Heart right ventricle (tissue), 16 donors: ENCODE measurements at regions not wholly inside any gene's neighbourhood (a gene's known extent, or its start where the extent isn't known, plus 50 kb on each side); places are given as distances from the start of the nearest gene placed in this dataset.

Experiments used
- ATAC-seq, 8 donors: fragments of 200-7000 bp; cut with Tn5 transposase; one replicate each; pipeline ENCODE4 v1.9.1; 2020; ENCODE audit warnings: mild to moderate bottlenecking in 8 of 8, moderate library complexity in 8 of 8, moderate number of reproducible peaks in 1 of 8
- DNase-seq, 2 donors: peaks; one replicate each; pipeline ENCODE4 v3.0.0-alpha.2; 2020
- H3K27ac ChIP-seq, 10 donors: fragments of 200-600 bp; sonication (generic) in 2 of 10; one replicate each; pipeline versions ENCODE4 v1.5.0 to v1.8.0; 2020 to 2022; ENCODE audit warnings: mild to moderate bottlenecking in 3 of 10
- H3K27me3 ChIP-seq, 7 donors: fragments of 200-600 bp; one replicate each; pipeline ENCODE4 v1.8.0; 2021 to 2022; ENCODE audit warnings: mild to moderate bottlenecking in 2 of 7
- H3K36me3 ChIP-seq, 9 donors: fragments of 200-600 bp; sonication (generic) in 1 of 9; one replicate each; pipeline versions ENCODE4 v1.5.0 to v1.8.0; 2020 to 2022; ENCODE audit warnings: mild to moderate bottlenecking in 2 of 9
- H3K4me1 ChIP-seq, 9 donors: fragments of 200-600 bp; sonication (generic) in 1 of 9; one replicate each; pipeline versions ENCODE4 v1.5.0 to v1.8.0; 2020 to 2022; ENCODE audit warnings: mild to moderate bottlenecking in 4 of 9
- H3K4me3 ChIP-seq, 10 donors: fragments of 200-600 bp; sonication (generic) in 2 of 10; one replicate each; pipeline versions ENCODE4 v1.5.0 to v1.8.0; 2020 to 2022; ENCODE audit warnings: mild to moderate bottlenecking in 7 of 10, moderate library complexity in 2 of 10
- H3K9me3 ChIP-seq, 11 donors: fragments of 200-600 bp in 10 of 11; sonication (generic) in 2 of 11; one replicate each; pipeline versions ENCODE4 v1.5.0 to v1.8.0; 2013 to 2022; ENCODE audit warnings: mild to moderate bottlenecking in 2 of 11, control low read depth in 1 of 11, moderate library complexity in 1 of 11
- CTCF ChIP-seq, 9 donors: fragments of 200-600 bp; sonication (generic) in 2 of 9; IDR thresholded peaks; one replicate each; pipeline versions ENCODE4 v1.5.0 to v1.8.0; 2021 to 2022; ENCODE audit warnings: antibody characterized with exemption in 9 of 9, mild to moderate bottlenecking in 5 of 9, moderate library complexity in 1 of 9
- WGBS, 2 donors: extraction: QIAGEN DNeasy Blood & Tissue Kit; methylation state at CpG; one replicate each; pipeline ENCODE4 v1.1.7; 2013; ENCODE audit warnings: inconsistent platforms in 1 of 2; 5-methylcytosine and 5-hydroxymethylcytosine counted together
- intact Hi-C, 10 donors: fragments of 100-400 bp; cut with DNase I; formaldehyde crosslinking; loops; one replicate each; pipeline versions ENCODE4 v1.11.1 to v1.14.2; 2022
- donor health status: Arrhythmogenic right ventricular cardiomyopathy.
- donor health status: ischemic (EF 13 %, LVEDD 7.1; RV severe dilation, severe dysfunction).
- donor health status: healthy with polysubstance abuse.
- donor health status: DM: no; HTN: yes; CAD: no.
- donor health status: DM: no; HTN: no; CAD: no.
- donor health status: ischemic (EF 25% LVEDD 6.9; RV normal size, moderate dysfunction).
- donor health status: ischemic (EF 25% LVEDD 5.7; RV mildly dilated, moderate dysfunction).
- donor health status: healthy.
- donor health status: DM: yes; HTN: yes; CAD: no.
- donor health status: Ischemic cardiomyopathy.
- donor health status: ischemic (EF 35%, LVEDD 5.7; RV mildly dilated, moderate dysfunction).
- donor health status: nonischemic (EF 11% LVEDD 7.7; RV severe dilation, severe dysfunction).
- donor health status: DM: yes; HTN: yes; CAD: no.
- donor health status: PGD.
- donor health status: ischemic (EF 29% LVEDD 5.4; RV normal size, mild dysfunction).
- donor health status: nonischemic (EF 23%, LVEDD 6.1; RV moderate dilation, normal function).

- DNase-seq (no peak), ATAC-seq (no peak)
- TF ChIP-seq CTCF (IDR thresholded peaks at IDR 0.05) = no peak
- intact Hi-C loops = no loop called here
- H3K36me3 ChIP-seq = no peaks in the 10 kb centered on the region
- no peak overlapping the region for H3K4me3 ChIP-seq
- H3K27me3 ChIP-seq = no peaks in the 10 kb centered on the region
- H3K4me1 ChIP-seq = peaks cover 0 to 9% (median 0%) of the 10 kb centered on the region in 9 donors
- H3K27ac ChIP-seq = no peak overlapping the region
- no peaks in the 10 kb centered on the region for H3K9me3 ChIP-seq
- 84 to 85% methylated on average over 1 of the region's 1 CpG for WGBS, 2 donors
Observed at GRCh38 chr1:111556325-111557037, 53.0 kb upstream of the ADORA3 start.

GRCh38 chr1:111559736-111560279 lies 56.4 kb upstream of the ADORA3 start:
- Histone ChIP-seq H3K27me3 (no peaks in the 10 kb centered on the region), H3K36me3 (no peaks in the 10 kb centered on the region), H3K4me1 (peaks cover 0 to 9% (median 0%) of the 10 kb centered on the region in 9 donors), H3K27ac (no peak overlapping the region), H3K9me3 (no peaks in the 10 kb centered on the region), H3K4me3 (no peak overlapping the region)
- WGBS, 2 donors = 38 to 52% methylated on average over 3 of the region's 3 CpGs
- intact Hi-C loops = no loop called here
- ATAC-seq (no peak), DNase-seq (no peak)
- no peak for TF ChIP-seq CTCF (IDR thresholded peaks at IDR 0.05)

- no peak overlapping the region for H3K4me3 ChIP-seq
- H3K27ac ChIP-seq = peak overlapping the region in 1 of 10 donors; percentile 11
- H3K36me3 ChIP-seq = no peaks in the 10 kb centered on the region
- peaks cover 0 to 9% (median 0%) of the 10 kb centered on the region in 9 donors for H3K4me1 ChIP-seq
- 45 to 60% methylated on average over 4 of the region's 4 CpGs for WGBS, 2 donors
- DNase-seq (peak in 1 of 2 donors; percentile 17), ATAC-seq (peak in 6 of 8 donors; percentile 38 to 84 (median 65))
- H3K9me3 ChIP-seq = no peaks in the 10 kb centered on the region
- intact Hi-C loops = no loop called here
- no peaks in the 10 kb centered on the region for H3K27me3 ChIP-seq
- TF ChIP-seq CTCF (IDR thresholded peaks at IDR 0.05) = no peak
Observed at GRCh38 chr1:111561328-111561727, 57.9 kb upstream of the ADORA3 start.

- DNase-seq (no peak), ATAC-seq (no peak)
- Histone ChIP-seq H3K9me3 (no peaks in the 10 kb centered on the region), H3K27me3 (no peaks in the 10 kb centered on the region), H3K27ac (no peak overlapping the region), H3K36me3 (no peaks in the 10 kb centered on the region), H3K4me1 (peaks cover 0 to 9% (median 0%) of the 10 kb centered on the region in 9 donors), H3K4me3 (no peak overlapping the region)
- intact Hi-C loops = no loop called here
- TF ChIP-seq CTCF (IDR thresholded peaks at IDR 0.05) = no peak
- WGBS, 2 donors = 48 to 71% methylated on average over 2 of the region's 2 CpGs
Observed at GRCh38 chr1:111563619-111564018, 56.0 kb upstream of the RAP1A start.
